K562 (cell line): ENCODE measurements at regions not wholly inside any gene's neighbourhood (a gene's known extent, or its start where the extent isn't known, plus 50 kb on each side); places are given as distances from the start of the nearest gene placed in this dataset.

Experiments
- CTCF ChIP-seq, 3 experiments: IDR thresholded peaks in 2 of 3; conservative IDR thresholded peaks in 1 of 3; 2 replicates each; pipeline ENCODE4 v1.5.1; 2011 to 2012; ENCODE audit warnings: low read length in 3 of 3, mild to moderate bottlenecking in 3 of 3, control low read depth in 2 of 3, improper control_type of control experiment in 1 of 3, inconsistent platforms in 1 of 3, low read depth in 1 of 3, mixed read lengths in 1 of 3, moderate library complexity in 1 of 3; ENCODE audit not compliant: insufficient read depth in 2 of 3
- L3MBTL2 ChIP-seq: fragments of 450-650 bp; IDR thresholded peaks from 2 replicates; pipeline ENCODE4 v1.6.1; 2016; ENCODE audit warnings: mild to moderate bottlenecking, moderate library complexity
- MAFG ChIP-seq: fragments of 450-650 bp; conservative IDR thresholded peaks from 2 replicates; pipeline ENCODE4 v1.6.1; 2016; ENCODE audit warnings: missing genetic modification characterization, missing compliant biosample characterization
- MTA2 ChIP-seq: fragments of 450-650 bp; IDR thresholded peaks from 2 replicates; pipeline ENCODE4 v1.6.1; 2016; ENCODE audit warnings: low read depth
- NR2F6 ChIP-seq: fragments of 450-650 bp; formaldehyde crosslinking; IDR thresholded peaks from 2 replicates; pipeline ENCODE4 v1.4.0; 2020; ENCODE audit warnings: mild to moderate bottlenecking
- NR3C1 ChIP-seq: sonication (generic); formaldehyde crosslinking; IDR thresholded peaks from 2 replicates; pipeline ENCODE4 v1.8.1; 2022; ENCODE audit warnings: missing genetic modification reagents
- PHF8 ChIP-seq: fragments of 200-600 bp; sonication (generic); IDR thresholded peaks from 2 replicates; pipeline ENCODE4 v1.6.1; 2012; ENCODE audit warnings: mixed run types, mild to moderate bottlenecking, inconsistent platforms, low read length, moderate library complexity, borderline replicate concordance
- SETDB1 ChIP-seq: IDR thresholded peaks from one replicate; pipeline ENCODE4 v1.6.1; 2012; ENCODE audit warnings: low read length, control low read depth, inconsistent platforms
- SPI1 ChIP-seq: IDR thresholded peaks from 2 replicates; pipeline ENCODE4 v1.6.1; 2011; ENCODE audit warnings: low read depth, low read length, control low read depth, borderline replicate concordance
- TRIM25 ChIP-seq: fragments of 450-650 bp; IDR thresholded peaks from 2 replicates; pipeline ENCODE4 v1.7.0; 2016; ENCODE audit warnings: borderline replicate concordance
- TSHZ1 ChIP-seq: fragments of 250-450 bp; sonication (Bioruptor Pico); IDR thresholded peaks from 2 replicates; pipeline ENCODE4 v1.4.0; 2020; ENCODE audit warnings: mild to moderate bottlenecking, moderate library complexity
- ZNF274 ChIP-seq: IDR thresholded peaks from 2 replicates; pipeline ENCODE4 v1.6.1; 2011; ENCODE audit warnings: low read depth, mild to moderate bottlenecking, low read length, moderate library complexity, borderline replicate concordance
- ZNF75A ChIP-seq: fragments of 450-650 bp; formaldehyde crosslinking; IDR thresholded peaks from 2 replicates; pipeline ENCODE4 v1.4.0; 2020; ENCODE audit warnings: mild to moderate bottlenecking
- TF ChIP-seq, protein P1 (sequence below): sonication (generic); formaldehyde crosslinking; IDR thresholded peaks from 2 replicates; pipeline ENCODE4 v1.9.0; 2022; ENCODE audit warnings: mild to moderate bottlenecking, missing genetic modification reagents

DNA sequence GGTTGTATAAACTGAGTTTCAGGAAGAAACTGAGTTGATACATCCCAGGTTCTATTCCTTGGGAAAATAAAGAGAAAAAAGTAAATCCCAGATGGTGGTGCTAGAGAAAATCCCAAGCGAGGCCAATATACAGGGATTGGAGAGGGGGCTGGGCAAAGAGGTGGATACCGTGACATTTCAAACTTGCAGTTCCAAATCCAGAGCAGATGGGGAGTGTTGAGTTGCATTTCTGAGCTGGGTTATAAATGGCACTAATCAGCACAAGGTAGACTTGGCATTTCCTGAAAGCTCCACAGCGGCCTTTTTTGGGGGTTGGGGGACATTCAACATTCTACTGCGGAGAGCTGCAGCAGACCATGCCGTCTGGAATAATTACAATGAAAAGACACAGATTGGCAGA is 224.4 kb downstream of the NXNL2 start:
- TF ChIP-seq PHF8: no peak
- TF ChIP-seq SETDB1: no peak
- TF ChIP-seq CTCF (IDR thresholded peaks at IDR 0.05 in 2 of 3, conservative IDR thresholded peaks at IDR 0.05 in 1 of 3; ENCODE audit: insufficient read depth in 2 of 3, low read depth in 1 of 3, low read length in 3 of 3): no peak
- TF ChIP-seq MAFG (tag): no peak
- no peak for TF ChIP-seq ZNF274
- no peak for TF ChIP-seq L3MBTL2
- TF ChIP-seq ZNF75A: no peak
- no peak for TF ChIP-seq MTA2
- TF ChIP-seq, protein P1, sequence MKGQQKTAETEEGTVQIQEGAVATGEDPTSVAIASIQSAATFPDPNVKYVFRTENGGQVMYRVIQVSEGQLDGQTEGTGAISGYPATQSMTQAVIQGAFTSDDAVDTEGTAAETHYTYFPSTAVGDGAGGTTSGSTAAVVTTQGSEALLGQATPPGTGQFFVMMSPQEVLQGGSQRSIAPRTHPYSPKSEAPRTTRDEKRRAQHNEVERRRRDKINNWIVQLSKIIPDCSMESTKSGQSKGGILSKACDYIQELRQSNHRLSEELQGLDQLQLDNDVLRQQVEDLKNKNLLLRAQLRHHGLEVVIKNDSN (CRISPR knock-in tag): no peak
- no peak for TF ChIP-seq TSHZ1 (CRISPR knock-in tag)
- no peak for TF ChIP-seq NR3C1 (CRISPR knock-in tag)
- no peak for TF ChIP-seq TRIM25
- no peak for TF ChIP-seq NR2F6 (CRISPR knock-in tag)
- TF ChIP-seq SPI1: no peak
